Fibroblast of peridontal ligament (primary cell): ENCODE measurements at regions not wholly inside any gene's neighbourhood (a gene's known extent, or its start where the extent isn't known, plus 50 kb on each side); places are given as distances from the start of the nearest gene placed in this dataset.
"Not testable (repeated sequence)": the region's sequence is repeated elsewhere in the genome, so short reads cannot be mapped to it uniquely, and the experiment has no call there.

Experiments used
- DNase-seq: peaks from one replicate; pipeline ENCODE4 v3.0.0-alpha.2; 2010; ENCODE audit errors: extremely low read depth

DNA sequence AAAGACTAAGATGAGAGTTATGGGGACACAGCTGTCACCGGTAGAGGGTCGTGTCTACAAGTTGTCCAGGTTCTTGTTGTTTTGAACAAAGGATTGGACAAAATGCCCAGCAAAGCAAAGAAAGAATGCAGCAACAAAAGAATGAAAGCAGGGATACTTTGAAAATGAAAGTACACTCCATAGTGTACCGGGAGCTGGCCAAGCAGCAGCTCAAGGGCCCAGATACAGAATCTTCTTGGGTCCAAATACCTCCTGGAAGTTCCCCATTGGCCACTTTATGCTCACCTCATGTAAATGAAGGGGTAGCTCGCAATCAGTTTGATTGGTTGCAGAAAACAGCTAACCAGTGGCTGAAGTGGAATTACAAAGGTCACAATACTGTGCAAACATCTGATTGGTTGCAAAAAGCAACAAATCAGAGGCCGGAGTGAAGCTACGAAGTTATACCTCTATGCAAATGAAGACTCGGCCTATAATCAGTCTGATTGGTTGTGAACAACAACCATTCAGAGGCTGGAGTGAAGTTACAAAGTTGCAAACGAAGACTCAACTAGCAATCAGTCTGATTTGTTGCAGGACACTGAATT lies 474.9 kb upstream of the TMEFF2 start:
- DNase-seq, result no peak

DNA sequence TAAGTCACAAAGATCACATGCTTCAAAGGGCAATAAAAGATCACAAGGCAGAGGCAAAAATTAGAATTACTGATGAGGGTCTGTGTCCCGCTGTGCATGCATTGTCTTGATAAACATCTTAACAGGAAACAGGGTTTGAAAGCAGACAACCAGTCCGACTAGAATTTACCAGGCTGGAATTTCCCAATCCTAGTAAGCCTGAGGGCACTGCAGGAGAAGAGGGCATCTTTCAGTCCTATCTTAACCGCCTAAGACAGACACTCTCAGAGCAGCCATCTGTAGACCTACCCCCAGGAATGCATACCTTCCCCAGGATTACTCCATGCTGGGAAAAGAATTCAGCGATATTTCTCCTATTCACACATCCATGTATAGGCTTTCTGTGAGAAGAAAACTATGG lies 465.8 kb upstream of the TMEFF2 start:
- not testable (repeated sequence) for DNase-seq

DNA sequence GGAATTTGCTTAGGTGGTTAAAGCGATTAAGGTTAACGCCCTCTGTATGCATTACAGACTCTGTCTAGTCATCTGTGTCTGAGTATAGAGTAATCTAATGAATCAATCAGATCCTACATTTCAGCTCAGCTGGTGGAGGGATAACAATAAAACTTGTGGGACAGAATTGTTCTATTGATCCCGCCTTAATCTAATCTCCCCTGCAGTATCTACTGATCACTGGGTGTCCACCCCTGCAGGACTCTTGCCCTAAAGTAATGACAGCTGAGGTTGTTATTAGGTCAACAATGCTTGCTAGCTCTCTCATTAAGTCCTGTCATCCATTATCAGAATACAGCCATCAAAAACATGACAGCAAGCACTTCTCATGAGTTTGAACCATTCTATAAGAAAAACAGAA lies 462.6 kb upstream of the TMEFF2 start:
- DNase-seq, result no peak

DNA sequence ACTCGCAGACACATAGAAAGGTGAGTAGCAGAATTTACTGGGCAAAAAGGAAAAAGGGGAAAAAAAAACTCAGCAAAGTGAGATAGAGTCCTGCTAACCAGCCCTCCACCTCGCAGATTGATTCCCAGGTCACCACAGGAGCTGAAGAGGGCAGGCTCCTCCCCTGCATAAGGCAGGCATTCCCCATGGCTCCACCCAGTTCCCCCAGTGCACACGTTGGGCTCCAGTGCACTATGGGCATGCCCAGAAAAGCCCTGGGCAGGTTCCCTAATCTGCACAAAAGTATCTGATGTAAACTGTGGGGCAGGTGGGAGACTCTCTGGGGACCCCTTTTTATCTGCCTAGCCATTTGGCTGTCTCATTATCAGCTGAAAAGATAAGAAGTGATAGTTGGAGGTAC lies 461.2 kb upstream of the TMEFF2 start:
- DNase-seq, result no peak

DNA sequence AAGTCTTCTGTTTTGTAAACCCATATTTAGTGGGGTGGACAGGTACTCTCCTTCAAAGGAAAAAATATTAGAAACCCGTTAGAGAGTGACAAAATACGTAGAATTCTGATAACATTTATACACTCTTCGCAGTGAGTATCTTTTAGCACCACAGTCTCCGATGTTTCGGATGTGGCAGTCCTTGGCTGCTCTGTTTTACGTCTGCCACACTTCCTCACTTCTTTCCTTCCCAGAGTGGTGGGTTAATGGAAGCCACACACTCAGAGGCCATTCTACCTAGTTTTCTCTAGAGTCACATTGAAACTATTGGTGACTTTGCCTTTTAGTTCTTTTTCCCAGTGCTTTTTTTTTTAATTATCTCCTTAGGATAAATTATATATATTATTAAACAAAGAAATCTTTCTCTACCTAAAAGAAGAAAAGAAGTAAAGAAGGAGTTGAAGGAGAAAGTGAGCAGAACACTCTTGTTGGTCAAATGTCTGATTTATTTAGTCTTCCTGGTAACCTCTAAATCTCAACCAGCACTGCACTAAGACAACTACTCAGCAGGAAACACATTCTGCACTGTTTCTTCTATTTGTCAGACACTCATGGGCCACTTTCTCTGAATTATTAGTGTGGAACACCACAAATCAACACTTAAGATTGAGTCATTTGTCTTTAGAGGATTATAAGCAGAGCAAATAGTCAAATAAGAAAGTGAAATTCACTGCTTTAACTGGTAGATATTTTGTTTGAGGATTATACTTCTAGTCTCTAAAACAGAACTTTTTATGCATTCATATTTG lies 451.3 kb upstream of the TMEFF2 start:
- DNase-seq, result no peak

DNA sequence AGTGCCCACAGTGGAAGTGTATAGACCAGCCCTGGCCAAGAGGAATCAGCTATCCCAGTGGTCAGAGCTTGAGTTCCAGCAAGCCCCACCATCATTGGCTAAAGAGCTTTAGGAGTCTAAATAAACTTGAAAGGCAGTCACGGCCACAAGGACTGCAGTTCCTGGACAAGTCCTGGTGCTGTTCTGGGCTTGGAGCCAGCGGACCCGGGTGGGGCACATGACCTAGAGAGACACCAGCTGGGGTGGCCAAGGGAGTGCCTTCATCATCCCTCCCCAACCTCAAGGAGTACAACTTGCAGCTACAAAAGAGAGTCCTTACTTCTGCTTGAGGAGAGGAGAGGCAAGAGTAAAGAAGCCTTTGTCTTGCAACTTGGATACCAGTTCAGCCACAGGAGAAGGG lies 439.8 kb upstream of the TMEFF2 start:
- no peak for DNase-seq

DNA sequence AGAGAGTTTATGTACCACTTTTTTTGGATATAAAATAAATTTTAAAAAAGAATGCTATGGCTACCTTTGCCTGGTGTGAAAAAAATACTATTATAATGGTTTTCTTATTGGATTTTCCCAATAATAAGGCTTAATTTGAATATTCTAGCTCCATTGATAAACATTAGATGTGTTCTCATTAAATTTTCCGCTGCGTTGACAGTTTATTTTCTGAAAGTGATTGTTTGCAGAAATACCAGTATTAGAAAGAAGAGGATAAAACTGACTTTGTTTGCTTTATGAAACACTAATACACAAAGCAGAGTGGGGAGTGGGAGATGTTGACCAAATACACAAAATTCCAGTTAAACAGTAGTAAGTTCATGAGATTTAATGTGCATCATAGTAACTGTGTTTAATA lies 433.3 kb upstream of the TMEFF2 start:
- DNase-seq, result no peak

DNA sequence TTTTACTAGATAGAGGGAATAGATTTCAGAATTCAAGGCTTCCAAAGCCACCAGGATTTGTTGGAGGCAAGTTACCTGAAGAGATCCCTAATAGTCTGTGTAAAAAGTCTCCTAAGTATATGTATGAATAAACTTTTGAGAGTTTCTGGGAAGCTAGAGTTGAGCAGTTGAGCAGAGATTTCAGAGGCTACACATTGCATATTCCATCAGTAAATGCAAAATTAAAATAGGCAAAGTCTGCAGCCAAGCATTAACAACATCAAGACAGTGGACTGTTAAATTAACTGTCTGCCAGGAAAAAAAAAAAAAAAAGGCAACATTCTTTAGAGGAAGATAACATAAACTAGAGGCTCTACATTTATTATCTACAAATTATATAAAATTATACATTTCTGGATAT lies 420.4 kb upstream of the TMEFF2 start:
- no peak for DNase-seq

DNA sequence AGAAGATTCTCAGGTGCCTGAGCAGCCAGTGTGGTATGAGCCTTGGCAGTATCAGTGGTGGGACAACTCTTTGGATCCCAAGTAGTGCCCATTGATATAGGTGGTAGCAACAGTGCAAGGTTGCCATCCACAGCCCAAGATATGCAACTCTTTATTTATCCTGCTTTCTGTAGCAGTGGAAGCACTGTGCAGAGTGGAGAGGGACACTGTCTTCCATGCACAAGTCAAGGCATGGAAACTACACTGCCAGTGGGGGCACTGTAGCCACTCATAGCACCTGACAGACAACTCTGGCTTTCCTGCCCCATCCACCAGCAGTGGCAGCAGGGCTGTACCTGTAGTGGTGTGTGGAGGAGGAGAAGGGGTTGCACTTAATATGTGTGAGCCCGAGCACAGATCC lies 409.6 kb upstream of the TMEFF2 start:
- no peak for DNase-seq

DNA sequence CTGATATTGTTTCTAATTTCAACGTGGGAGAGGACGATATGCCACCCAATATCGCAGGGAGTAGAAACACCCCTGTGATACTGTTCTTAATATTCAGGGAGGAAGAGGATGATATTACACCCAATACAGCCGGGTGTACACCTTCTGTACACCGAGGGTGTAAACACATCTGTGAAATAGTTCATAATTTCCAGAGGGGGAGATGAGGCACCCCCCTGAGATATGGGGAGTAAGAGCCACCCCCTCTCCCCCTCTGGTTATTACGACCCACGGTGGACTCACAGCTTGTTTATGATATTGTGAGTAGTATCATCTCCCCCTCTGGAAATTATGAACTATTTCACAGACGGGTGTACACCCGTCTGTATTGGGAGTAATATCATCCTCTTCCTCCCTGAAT lies 403.9 kb upstream of the TMEFF2 start:
- not testable (repeated sequence) for DNase-seq

DNA sequence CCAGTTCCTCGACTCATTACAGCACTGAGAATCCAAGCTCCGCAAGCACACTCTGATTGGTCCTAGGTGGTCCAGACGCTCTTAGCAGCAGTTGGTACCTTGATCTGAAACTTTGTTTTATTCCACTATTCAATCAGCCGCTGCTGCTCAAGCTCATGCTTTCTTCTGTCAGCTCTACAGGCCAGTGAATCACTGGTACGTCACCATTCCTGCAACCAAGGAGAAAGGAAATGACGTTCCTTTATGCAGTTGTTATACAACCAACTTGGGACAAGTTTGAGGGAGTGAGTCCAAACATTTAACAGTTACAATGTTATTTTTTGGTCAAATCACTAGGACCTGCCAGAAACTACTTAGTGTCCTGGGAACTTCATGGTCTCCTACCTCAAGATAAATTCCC lies 398.8 kb upstream of the TMEFF2 start:
- DNase-seq, result no peak

DNA sequence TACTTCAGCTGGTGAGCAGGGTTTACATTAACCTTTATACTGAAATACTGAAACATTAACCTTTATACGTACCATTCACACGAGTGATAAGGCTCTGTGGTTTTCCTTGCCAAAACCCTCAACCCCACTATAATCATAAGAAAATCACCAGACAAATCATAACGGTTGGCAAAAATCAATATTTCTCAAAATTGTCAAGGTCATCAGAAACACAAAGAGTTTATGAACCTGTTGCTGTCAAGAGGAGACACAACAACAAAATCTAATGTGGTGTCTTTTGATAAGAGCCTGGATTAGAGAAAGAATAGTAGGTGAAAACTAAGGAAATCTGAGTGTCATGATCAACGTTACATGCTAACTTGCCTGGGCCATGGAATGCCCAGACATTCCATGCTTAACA lies 396.9 kb upstream of the TMEFF2 start:
- DNase-seq, result no peak

DNA sequence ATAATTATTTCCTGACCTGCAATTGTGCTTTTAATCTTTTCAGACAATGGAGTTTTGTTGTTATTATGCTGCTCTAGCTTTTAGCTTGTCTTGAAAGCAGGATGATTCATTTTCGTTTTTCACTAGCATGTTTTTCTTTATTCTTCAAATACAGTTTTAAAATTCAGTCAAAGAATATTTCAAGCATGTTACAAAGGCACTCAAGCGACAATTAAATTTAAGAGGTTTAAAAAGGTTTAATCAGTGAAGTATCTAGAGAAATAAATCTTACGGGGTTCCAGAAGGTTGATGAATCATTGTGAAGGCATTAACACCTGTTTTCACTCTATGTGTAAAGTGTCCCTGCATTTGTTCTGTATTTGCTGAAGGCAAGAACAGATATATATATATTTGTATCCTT lies 390.7 kb upstream of the TMEFF2 start:
- no peak for DNase-seq

DNA sequence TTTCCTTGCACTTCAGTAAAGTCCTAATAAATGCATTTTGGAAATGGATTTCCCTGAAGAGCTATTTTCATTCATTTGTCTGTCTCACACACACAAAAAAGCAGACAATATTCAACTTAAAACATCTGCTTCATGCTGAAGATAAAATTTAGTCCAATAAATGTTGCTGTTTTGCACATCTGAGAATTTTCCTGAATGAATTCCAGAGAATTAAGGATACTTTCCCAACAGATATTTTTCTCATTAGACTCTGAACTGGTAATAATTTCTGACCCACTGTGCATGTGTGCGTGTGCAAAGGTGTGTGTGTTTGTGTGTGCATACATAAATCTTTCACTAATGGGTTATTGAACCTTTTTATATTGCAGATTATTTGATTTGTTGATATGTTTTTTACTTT lies 390.2 kb upstream of the TMEFF2 start:
- DNase-seq, result no peak

DNA sequence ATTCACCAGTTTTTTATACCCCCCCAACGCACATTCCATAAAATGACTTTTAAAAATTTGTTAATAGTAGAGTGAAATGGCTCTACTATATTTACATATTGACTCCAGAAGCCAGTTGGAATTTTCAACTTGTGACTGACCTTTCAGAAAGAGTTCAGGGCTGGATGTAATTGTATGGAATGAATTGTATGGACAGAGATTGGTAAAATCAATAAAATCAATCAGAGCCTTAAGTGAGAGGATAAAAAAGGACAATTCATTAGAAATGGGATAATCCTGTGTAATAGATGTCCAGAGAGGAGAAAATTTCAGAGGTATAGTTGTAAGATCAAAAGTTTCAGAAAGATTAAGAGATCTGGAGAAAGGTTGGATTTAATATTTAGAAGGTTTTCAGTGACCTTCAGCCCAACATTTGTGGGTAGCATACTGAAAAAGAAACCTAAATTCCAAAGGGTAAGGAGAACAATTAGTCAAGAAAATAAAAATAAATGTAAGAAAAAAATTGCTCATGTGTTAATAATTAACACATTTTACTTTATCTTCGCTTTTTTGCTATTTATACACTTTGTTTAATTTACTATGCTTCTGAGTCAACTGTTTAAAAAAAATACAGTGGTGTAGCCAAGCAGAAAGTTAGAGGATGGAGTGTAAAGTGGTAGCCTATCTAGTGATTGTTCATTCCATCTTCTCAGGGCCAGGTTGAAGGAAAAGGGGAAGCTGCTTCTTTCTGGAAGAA lies 385.4 kb upstream of the TMEFF2 start:
- no peak for DNase-seq

DNA sequence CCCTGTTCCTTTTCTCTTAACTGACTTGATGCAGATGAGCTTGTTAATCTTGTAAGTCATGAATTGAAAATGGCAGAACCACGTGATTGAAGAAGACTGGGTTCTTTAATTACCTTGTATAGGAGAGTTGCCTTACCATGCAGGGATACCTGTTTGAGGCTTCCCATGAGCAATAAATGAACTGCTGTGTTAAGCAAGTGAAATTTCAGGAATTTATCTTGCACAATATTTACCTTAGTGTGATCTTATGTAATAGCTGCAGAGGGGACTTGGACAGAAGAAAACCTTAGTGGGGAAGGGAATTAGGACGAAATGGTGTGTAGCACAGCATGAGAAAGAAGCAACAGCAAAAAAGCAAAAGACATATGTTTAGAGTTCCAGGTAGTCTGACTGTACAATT lies 384.0 kb upstream of the TMEFF2 start:
- no peak for DNase-seq

DNA sequence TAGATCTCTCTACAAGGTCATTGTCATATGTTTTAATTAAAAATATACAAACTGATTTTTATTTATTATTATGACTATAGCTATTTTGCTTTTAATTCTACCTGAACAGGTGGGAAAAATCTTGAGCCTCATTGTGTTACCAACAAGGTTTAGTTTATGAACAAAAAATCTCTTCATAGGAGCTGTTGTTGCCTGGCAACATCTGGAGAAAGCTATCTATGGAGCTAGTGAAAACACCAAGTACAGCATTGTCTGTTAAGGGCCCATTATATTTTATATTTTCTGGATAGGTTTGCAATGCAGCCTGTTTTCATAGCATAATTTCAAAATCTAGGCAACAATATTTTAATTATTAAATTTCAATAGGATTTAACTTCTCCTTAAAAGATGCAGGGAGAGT lies 383.0 kb upstream of the TMEFF2 start:
- DNase-seq, result no peak

DNA sequence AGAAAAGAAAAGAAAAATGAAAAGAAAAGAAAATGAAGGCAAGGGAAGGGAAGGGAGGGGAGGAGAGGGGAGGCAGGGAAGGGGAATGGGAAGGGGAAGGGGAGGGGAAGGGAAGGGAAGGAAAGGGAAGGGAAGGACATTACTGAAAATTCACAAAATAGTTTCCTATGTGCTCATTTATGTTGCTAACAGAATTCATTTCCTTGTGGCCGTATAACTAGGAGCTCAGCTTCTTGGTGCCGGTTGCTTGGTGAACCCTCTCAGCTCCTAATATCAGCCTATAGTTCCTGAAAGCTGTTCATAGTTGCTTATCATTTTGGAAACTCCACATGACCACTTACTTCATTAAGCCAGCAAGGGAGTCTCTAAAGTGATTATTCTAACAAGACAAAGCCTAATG lies 379.8 kb upstream of the TMEFF2 start:
- no peak for DNase-seq

DNA sequence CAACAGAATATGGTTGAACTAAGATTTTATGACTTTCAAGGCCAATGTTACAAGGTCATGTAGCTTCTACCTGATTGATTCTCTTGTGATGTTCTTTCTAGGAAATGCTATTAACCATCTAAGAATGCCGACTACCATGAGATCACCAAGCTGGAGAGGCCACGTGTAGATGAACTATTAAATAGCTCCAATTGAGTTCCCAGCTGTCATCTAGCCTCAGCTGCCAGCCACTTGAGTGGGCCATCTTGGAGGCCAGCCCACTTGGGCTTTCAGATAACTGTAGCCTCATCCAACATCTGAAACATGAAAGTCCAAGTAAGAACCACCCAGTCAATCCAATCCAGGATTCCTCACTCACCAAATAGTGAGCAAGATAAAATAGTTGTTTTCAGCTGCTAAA lies 376.9 kb upstream of the TMEFF2 start:
- DNase-seq, result no peak

DNA sequence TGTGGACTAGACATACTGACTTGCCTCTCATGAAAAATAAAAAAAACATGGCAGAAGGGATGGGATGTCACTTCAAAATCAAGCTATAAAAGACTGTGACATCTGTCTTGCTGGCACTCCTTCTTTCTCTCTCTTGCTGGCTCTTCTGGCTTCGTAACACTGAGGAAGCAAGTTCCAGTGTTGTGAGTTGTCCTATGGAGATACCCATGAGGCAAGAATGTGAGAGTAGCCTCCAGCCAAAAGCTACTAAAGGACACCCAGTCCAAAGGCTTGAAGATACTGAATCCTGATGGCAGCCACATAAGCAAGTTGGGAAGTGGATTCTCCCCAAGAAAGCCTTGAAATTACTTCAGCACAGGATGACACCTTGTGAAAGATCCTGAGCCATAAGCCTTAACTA lies 376.1 kb upstream of the TMEFF2 start:
- no peak for DNase-seq

DNA sequence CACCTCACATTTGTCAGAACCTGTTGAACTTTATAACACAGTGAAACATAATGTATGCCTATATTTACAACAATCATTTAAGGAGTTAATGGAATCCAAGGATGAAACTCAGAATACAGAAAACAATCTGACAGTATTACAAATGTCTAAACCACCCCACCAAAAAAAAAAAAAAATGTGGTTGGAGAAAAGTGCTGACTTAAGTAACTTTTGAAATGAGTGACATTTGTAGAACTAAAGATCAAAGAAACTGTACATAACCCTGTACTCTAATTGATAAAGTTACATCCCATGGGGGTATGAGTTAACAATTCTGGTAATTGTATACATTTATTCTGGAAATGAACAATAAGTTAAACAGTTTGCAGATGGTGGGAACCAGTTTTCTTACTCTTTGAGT lies 372.1 kb upstream of the TMEFF2 start:
- DNase-seq, result no peak

DNA sequence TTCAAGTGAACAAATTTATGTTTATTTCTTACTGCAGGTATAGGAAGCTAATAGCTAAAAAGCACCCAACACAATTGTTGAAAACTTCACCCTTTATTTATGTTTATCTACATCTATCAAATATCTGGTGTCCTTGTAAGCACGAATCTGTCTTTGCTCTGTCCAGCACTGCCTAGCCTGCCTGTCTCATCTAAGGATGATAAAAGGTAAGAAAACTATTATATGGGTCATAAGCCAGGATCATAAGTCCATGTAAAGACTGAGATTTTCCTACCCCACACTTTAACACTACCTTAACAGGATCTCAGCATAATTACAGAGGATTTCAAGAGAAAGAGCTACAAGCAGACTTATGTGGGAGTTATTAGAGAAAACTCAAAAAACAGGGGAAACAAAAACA lies 365.6 kb upstream of the TMEFF2 start:
- no peak for DNase-seq

DNA sequence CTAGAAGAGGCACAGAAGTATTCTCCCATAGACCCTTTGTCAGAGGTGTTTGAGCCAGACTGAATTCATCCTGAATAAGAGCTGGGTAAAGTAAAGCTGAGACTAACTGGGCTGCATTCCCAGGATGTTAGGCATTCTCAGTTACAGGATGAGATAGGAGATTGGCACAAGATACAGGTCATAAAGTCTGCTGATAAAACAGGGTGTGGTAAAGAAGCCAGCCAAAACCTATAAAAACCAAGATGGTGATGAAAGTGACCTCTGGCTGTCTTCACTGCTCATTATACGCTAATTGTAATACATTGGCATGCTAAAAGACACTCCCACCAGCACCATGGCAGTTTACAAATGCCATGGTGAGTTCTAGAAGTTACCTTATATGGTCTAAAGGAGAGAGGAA lies 364.9 kb upstream of the TMEFF2 start:
- DNase-seq, result no peak
